IPS-18a (cell line): ENCODE measurements at regions not wholly inside any gene's neighbourhood (a gene's known extent, or its start where the extent isn't known, plus 50 kb on each side); places are given as distances from the start of the nearest gene placed in this dataset.

ENCODE experiments used
- H3K27ac ChIP-seq: one replicate; pipeline ENCODE4 v1.5.1; 2013; ENCODE audit warnings: low read length
- H3K27me3 ChIP-seq: one replicate; pipeline ENCODE4 v1.6.1; 2013; ENCODE audit warnings: mild to moderate bottlenecking, low read length; ENCODE audit not compliant: control insufficient read depth, insufficient read depth
- H3K36me3 ChIP-seq: one replicate; pipeline ENCODE4 v1.6.1; 2013; ENCODE audit warnings: low read depth, low read length; ENCODE audit not compliant: control insufficient read depth
- H3K4me1 ChIP-seq: one replicate; pipeline ENCODE4 v1.6.1; 2013; ENCODE audit warnings: low read depth, low read length; ENCODE audit not compliant: control insufficient read depth
- H3K4me3 ChIP-seq: one replicate; pipeline ENCODE4 v1.5.1; 2013; ENCODE audit warnings: low read length
- H3K9ac ChIP-seq: one replicate; pipeline ENCODE4 v1.6.1; 2013; ENCODE audit warnings: mild to moderate bottlenecking, low read length, moderate library complexity
- H3K9me3 ChIP-seq: one replicate; pipeline ENCODE4 v1.6.1; 2013; ENCODE audit warnings: low read depth, low read length; ENCODE audit not compliant: control insufficient read depth

GRCh38 chr18:78688916-78689315 is 290.7 kb upstream of the SALL3 start:
- Histone ChIP-seq H3K9ac (no peak overlapping the region), H3K36me3 (no peaks in the 10 kb centered on the region), H3K27ac (no peak overlapping the region), H3K4me1 (no peaks in the 10 kb centered on the region), H3K9me3 (no peaks in the 10 kb centered on the region), H3K27me3 (no peaks in the 10 kb centered on the region), H3K4me3 (no peak overlapping the region)

- Histone ChIP-seq H3K4me1 (no peaks in the 10 kb centered on the region), H3K9ac (no peak overlapping the region), H3K27me3 (no peaks in the 10 kb centered on the region), H3K4me3 (no peak overlapping the region), H3K27ac (no peak overlapping the region), H3K36me3 (no peaks in the 10 kb centered on the region), H3K9me3 (no peaks in the 10 kb centered on the region)
Measured at GRCh38 chr18:78689606-78690005, 290.0 kb upstream of the SALL3 start.

GRCh38 chr18:78692105-78692504 is 287.5 kb upstream of the SALL3 start:
- Histone ChIP-seq H3K4me3 (no peak overlapping the region), H3K4me1 (no peaks in the 10 kb centered on the region), H3K9me3 (no peaks in the 10 kb centered on the region), H3K9ac (no peak overlapping the region), H3K27ac (no peak overlapping the region), H3K36me3 (no peaks in the 10 kb centered on the region), H3K27me3 (no peaks in the 10 kb centered on the region)

- Histone ChIP-seq H3K36me3 (no peaks in the 10 kb centered on the region), H3K27ac (no peak overlapping the region), H3K4me1 (no peaks in the 10 kb centered on the region), H3K4me3 (no peak overlapping the region), H3K9ac (no peak overlapping the region), H3K9me3 (no peaks in the 10 kb centered on the region), H3K27me3 (no peaks in the 10 kb centered on the region)
Measured at GRCh38 chr18:78693429-78693828, 286.2 kb upstream of the SALL3 start.

DNA sequence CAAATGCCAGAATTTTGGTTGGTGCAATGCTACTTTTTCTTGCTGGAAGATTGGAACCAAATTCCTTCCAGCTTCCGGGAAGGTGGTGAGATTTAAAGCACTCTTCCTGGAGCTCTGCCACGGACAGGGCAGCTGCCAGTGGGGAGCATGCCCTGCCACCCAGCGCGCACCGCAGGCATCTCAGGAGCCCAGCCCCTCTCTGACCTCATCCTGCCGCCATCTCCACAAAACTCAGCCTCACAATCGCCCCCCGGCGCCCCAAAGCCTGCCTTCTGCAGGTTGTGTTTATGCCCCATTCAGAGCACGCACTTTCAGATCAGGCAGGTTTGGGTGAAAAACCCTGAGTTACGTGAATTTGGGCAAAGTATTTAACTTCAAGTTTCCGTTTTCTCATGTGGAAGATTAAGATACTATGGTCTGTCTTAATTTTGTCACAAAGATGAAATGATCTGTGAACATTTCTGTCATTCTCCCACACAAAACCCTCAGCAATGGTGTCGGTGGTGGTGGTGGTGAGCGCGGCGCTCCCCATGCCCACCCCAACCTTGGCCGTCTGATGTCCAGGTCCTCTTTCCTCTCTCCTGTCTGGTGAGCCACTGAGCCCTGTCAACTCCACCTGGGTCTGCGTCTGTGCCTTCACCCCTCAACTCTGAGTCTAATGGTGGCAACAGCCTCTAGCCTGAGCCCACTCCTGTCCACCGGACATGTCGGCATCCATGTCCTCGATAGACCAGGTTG is 282.8 kb upstream of the SALL3 start:
- Histone ChIP-seq H3K27me3 (no peaks in the 10 kb centered on the region), H3K9ac (no peak overlapping the region), H3K4me1 (peaks cover 8% of the 10 kb centered on the region), H3K27ac (no peak overlapping the region), H3K9me3 (no peaks in the 10 kb centered on the region), H3K36me3 (no peaks in the 10 kb centered on the region), H3K4me3 (no peak overlapping the region)

GRCh38 chr18:78697446-78697845 is 282.2 kb upstream of the SALL3 start:
- Histone ChIP-seq H3K9me3 (no peaks in the 10 kb centered on the region), H3K4me3 (no peak overlapping the region), H3K4me1 (peaks cover 14% of the 10 kb centered on the region), H3K36me3 (no peaks in the 10 kb centered on the region), H3K27ac (no peak overlapping the region), H3K27me3 (no peaks in the 10 kb centered on the region), H3K9ac (no peak overlapping the region)

- H3K27ac ChIP-seq, result no peak overlapping the region
- H3K36me3 ChIP-seq, result no peaks in the 10 kb centered on the region
- H3K9ac ChIP-seq, result no peak overlapping the region
- no peaks in the 10 kb centered on the region for H3K9me3 ChIP-seq
- no peaks in the 10 kb centered on the region for H3K27me3 ChIP-seq
- H3K4me3 ChIP-seq, result no peak overlapping the region
- H3K4me1 ChIP-seq, result peaks cover 20% of the 10 kb centered on the region
Measured at GRCh38 chr18:78698914-78699313, 280.7 kb upstream of the SALL3 start.

GRCh38 chr18:78699499-78699898 is 280.1 kb upstream of the SALL3 start:
- Histone ChIP-seq H3K4me1 (peaks cover 20% of the 10 kb centered on the region), H3K9me3 (no peaks in the 10 kb centered on the region), H3K9ac (no peak overlapping the region), H3K4me3 (no peak overlapping the region), H3K36me3 (no peaks in the 10 kb centered on the region), H3K27ac (no peak overlapping the region), H3K27me3 (no peaks in the 10 kb centered on the region)

DNA sequence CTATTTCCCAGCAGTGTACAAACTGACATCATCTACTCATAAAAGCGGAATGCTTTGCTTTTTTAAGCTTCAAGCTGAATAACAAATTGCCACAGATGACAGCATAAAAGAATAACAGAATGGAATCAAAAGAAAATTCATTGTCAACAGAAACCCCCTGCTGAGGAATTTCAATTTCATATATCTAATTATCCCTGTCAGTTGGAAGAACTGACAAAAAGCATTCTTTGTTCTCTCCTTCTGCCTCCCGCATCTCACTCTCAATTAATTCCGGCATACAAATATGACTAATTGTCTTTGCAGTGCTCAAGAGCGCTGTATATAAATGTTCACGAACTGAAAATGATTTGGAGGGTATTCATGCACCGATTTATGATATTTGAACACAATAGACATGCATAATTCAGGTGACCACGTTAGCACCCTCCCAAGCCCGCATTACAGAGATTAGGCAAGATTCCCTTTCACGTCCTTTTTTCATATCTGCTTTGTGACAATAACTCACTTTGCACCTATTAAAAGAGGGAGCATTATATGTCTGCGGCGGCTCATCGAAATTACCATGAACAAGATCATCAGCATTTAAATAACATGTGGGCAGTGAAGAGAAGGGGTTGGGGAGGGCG is 277.7 kb upstream of the SALL3 start:
- no peaks in the 10 kb centered on the region for H3K9me3 ChIP-seq
- no peak overlapping the region for H3K27ac ChIP-seq
- H3K36me3 ChIP-seq, result no peaks in the 10 kb centered on the region
- H3K27me3 ChIP-seq, result no peaks in the 10 kb centered on the region
- no peak overlapping the region for H3K4me3 ChIP-seq
- no peak overlapping the region for H3K9ac ChIP-seq
- H3K4me1 ChIP-seq, result peaks cover 20% of the 10 kb centered on the region

DNA sequence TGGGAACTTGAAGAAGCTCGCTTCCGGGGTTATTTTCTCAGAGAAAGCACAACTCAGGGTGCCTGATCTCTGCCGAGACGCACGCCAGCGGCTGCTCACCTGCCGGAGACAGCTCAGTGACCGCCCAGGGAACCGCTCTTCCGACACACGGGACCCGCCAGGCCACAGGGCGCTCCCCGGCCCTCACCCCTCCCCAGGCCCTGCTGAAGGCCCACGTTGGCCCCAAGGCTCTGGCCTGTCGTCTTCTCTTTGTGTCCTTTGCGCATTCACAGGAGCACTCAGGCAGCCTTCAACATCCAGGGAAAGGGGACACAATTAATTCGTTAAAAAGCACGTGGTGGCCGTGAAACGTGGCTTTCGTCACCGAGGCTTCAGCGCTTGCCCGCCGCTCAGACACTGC is 276.3 kb upstream of the SALL3 start:
- Histone ChIP-seq H3K27me3 (no peaks in the 10 kb centered on the region), H3K9ac (no peak overlapping the region), H3K27ac (no peak overlapping the region), H3K4me3 (no peak overlapping the region), H3K4me1 (peaks cover 20% of the 10 kb centered on the region), H3K36me3 (no peaks in the 10 kb centered on the region), H3K9me3 (peaks cover 4% of the 10 kb centered on the region)

GRCh38 chr18:78704971-78705461 is 274.6 kb upstream of the SALL3 start:
- H3K27me3 ChIP-seq, result no peaks in the 10 kb centered on the region
- H3K9ac ChIP-seq, result no peak overlapping the region
- no peaks in the 10 kb centered on the region for H3K36me3 ChIP-seq
- no peak overlapping the region for H3K27ac ChIP-seq
- peaks cover 4% of the 10 kb centered on the region for H3K9me3 ChIP-seq
- peaks cover 20% of the 10 kb centered on the region for H3K4me1 ChIP-seq
- H3K4me3 ChIP-seq, result no peak overlapping the region

DNA sequence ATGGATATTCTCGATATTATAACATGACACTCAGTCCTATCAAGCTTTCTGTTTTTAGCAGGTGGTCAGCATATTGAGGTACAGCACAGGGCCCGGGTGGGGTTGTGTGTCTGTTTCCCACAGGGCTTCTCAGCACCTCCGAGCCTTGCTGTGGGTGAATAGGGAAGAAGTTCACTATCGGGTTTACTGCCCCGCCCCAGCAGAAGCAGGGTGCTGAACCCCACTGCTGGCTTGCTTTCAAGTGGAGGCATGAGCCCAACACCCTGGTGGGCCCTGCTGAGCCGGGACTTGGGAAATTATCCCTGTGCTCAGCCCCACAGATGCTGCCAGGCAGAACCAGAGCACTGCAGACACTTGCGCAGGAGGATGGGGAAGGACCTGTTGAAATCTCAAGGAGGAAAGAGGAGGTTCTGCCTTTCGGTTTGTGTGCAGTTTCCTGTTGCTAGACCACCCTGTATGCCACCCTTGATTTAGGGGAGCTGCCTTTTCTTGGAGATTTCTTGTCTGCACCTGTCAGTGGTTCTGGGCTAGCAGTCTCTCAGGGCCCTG is 270.3 kb upstream of the SALL3 start:
- Histone ChIP-seq H3K36me3 (no peaks in the 10 kb centered on the region), H3K4me3 (no peak overlapping the region), H3K27me3 (no peaks in the 10 kb centered on the region), H3K4me1 (no peaks in the 10 kb centered on the region), H3K27ac (no peak overlapping the region), H3K9ac (no peak overlapping the region), H3K9me3 (peaks cover 4% of the 10 kb centered on the region)
